ENCODE measurements at regions not wholly inside any gene's neighbourhood (a gene's known extent, or its start where the extent isn't known, plus 50 kb on each side); places are given as distances from the start of the nearest gene placed in this dataset.
"Not testable (repeated sequence)": the region's sequence is repeated elsewhere in the genome, so short reads cannot be mapped to it uniquely, and the experiment has no call there.

- TF ChIP-seq, protein P1, sequence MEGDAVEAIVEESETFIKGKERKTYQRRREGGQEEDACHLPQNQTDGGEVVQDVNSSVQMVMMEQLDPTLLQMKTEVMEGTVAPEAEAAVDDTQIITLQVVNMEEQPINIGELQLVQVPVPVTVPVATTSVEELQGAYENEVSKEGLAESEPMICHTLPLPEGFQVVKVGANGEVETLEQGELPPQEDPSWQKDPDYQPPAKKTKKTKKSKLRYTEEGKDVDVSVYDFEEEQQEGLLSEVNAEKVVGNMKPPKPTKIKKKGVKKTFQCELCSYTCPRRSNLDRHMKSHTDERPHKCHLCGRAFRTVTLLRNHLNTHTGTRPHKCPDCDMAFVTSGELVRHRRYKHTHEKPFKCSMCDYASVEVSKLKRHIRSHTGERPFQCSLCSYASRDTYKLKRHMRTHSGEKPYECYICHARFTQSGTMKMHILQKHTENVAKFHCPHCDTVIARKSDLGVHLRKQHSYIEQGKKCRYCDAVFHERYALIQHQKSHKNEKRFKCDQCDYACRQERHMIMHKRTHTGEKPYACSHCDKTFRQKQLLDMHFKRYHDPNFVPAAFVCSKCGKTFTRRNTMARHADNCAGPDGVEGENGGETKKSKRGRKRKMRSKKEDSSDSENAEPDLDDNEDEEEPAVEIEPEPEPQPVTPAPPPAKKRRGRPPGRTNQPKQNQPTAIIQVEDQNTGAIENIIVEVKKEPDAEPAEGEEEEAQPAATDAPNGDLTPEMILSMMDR (conservative IDR thresholded peaks at IDR 0.05), result not testable (repeated sequence)
- TF ChIP-seq ZFX (IDR thresholded peaks at IDR 0.05), result not testable (repeated sequence)
Observed at GRCh38 chr16:33768710-33769109, 309.3 kb downstream of the TP53TG3F start.

Data from C4-2B (cell line).